HCT116 (cell line): ENCODE measurements at regions not wholly inside any gene's neighbourhood (a gene's known extent, or its start where the extent isn't known, plus 50 kb on each side); places are given as distances from the start of the nearest gene placed in this dataset.

Experiments
- ATAC-seq: fragments of 200-7000 bp; cut with Tn5 transposase; 2 replicates; pipeline ENCODE4 v1.9.1; 2020; ENCODE audit warnings: mild to moderate bottlenecking, moderate library complexity
- BruUV-seq: library from RNA; stranded (reverse); fragments of 400-500 nt; replicated peaks from 2 replicates; lab custom pipeline; 2021; lab: Mats Ljungman, UMichigan
- CTCF ChIA-PET: fragments of 300-600 bp; sonication (Branson Sonifier 250); formaldehyde crosslinking; loops from one replicate; lab custom pipeline; 2021; ENCODE audit warnings: antibody characterized with exemption; lab: Charles Lee
- POLR2A ChIA-PET: fragments of 300-600, 350-600 bp; sonication (Branson Sonifier 250); formaldehyde crosslinking; loops from one replicate; lab custom pipeline; 2021; ENCODE audit warnings: antibody characterized with exemption; lab: Charles Lee
- RAD21 ChIA-PET, 2 experiments: fragments of 300-600 bp; sonication (Branson Sonifier 250); formaldehyde crosslinking; loops; one replicate each; lab custom pipeline; 2023; ENCODE audit warnings: low total read pairs in 2 of 2; ENCODE audit not compliant: uncharacterized antibody in 2 of 2, unreplicated experiment in 2 of 2, low non-redundant PET in 1 of 2; lab: Charles Lee
- DNase-seq: peaks from one replicate; pipeline ENCODE4 v3.0.0-alpha.2; 2010; ENCODE audit warnings: low read depth, low spot score
- H2AFZ ChIP-seq: fragments of 200-600 bp; shearing (Covaris generic), sonication (generic); 2 replicates; pipeline ENCODE4 v1.6.1; 2017; ENCODE audit warnings: low read depth, mixed run types, mixed read lengths, antibody characterized with exemption, low read length; ENCODE audit not compliant: poor library complexity, severe bottlenecking
- H3K27ac ChIP-seq: 2 replicates; pipeline ENCODE4 v1.5.1; 2012; ENCODE audit warnings: low read depth, low read length
- H3K27me3 ChIP-seq: fragments of 200-600 bp; sonication (generic); 2 replicates; pipeline ENCODE4 v1.6.1; 2016; ENCODE audit warnings: mixed run types, low read length, mixed read lengths; ENCODE audit not compliant: insufficient read depth
- H3K36me3 ChIP-seq, 2 experiments: fragments of 200-500 bp in 1 of 2; fragments of 200-600 bp in 1 of 2; sonication (Bioruptor generic) in 1 of 2; sonication (generic) in 1 of 2; 2 replicates each; pipeline versions ENCODE4 v1.5.1 to v1.6.1; 2014 to 2016; ENCODE audit warnings: low read length in 2 of 2, inconsistent platforms in 1 of 2, mixed read lengths in 1 of 2, mixed run types in 1 of 2; ENCODE audit not compliant: insufficient read depth in 2 of 2, control insufficient read depth in 1 of 2
- H3K4me1 ChIP-seq, 2 experiments: fragments of 200-600 bp in 1 of 2; sonication (generic) in 1 of 2; 2 replicates each; pipeline versions ENCODE4 v1.5.1 to v1.6.1; 2012 to 2017; ENCODE audit warnings: low read length in 2 of 2, inconsistent platforms in 1 of 2, mild to moderate bottlenecking in 1 of 2, mixed read lengths in 1 of 2, mixed run types in 1 of 2, moderate library complexity in 1 of 2; ENCODE audit not compliant: insufficient read depth in 2 of 2, control insufficient read depth in 1 of 2
- H3K4me2 ChIP-seq: fragments of 200-600 bp; sonication (generic); 2 replicates; pipeline ENCODE4 v1.6.1; 2017; ENCODE audit warnings: mixed run types, low read length, mixed read lengths
- H3K4me3 ChIP-seq, 2 experiments: fragments of 200-600 bp in 1 of 2; sonication (generic) in 1 of 2; replicated peaks in 1 of 2; 2 replicates each; pipeline ENCODE4 v1.5.1; 2011 to 2016; ENCODE audit warnings: low read length in 2 of 2, control low read depth in 1 of 2, low read depth in 1 of 2, mild to moderate bottlenecking in 1 of 2, mixed read lengths in 1 of 2, mixed run types in 1 of 2
- H3K79me2 ChIP-seq: fragments of 200-600 bp; sonication (generic); 2 replicates; pipeline ENCODE4 v1.6.1; 2017; ENCODE audit warnings: mild to moderate bottlenecking, mixed run types, low read length, moderate library complexity, mixed read lengths; ENCODE audit not compliant: insufficient read depth
- H3K9ac ChIP-seq: fragments of 200-600 bp; sonication (generic); 2 replicates; pipeline ENCODE4 v1.6.1; 2016; ENCODE audit warnings: low read length, mixed read lengths
- H3K9me2 ChIP-seq: fragments of 200-600 bp; sonication (generic), shearing (Covaris generic); 2 replicates; pipeline ENCODE4 v1.6.1; 2017; ENCODE audit warnings: mixed run types, mild to moderate bottlenecking, moderate library complexity; ENCODE audit not compliant: insufficient read depth
- H3K9me3 ChIP-seq, 2 experiments: fragments of 200-500 bp in 1 of 2; fragments of 200-600 bp in 1 of 2; sonication (Bioruptor generic) in 1 of 2; sonication (generic) in 1 of 2; 2 replicates each; pipeline ENCODE4 v1.6.1; 2014 to 2017; ENCODE audit warnings: low read length in 2 of 2, mixed read lengths in 2 of 2, inconsistent platforms in 1 of 2, low read depth in 1 of 2, mild to moderate bottlenecking in 1 of 2, mixed run types in 1 of 2, moderate library complexity in 1 of 2; ENCODE audit not compliant: control insufficient read depth in 1 of 2, insufficient read depth in 1 of 2
- H4K20me1 ChIP-seq: fragments of 200-600 bp; sonication (generic), shearing (Covaris generic); 2 replicates; pipeline ENCODE4 v1.6.1; 2017; ENCODE audit warnings: mixed run types, mild to moderate bottlenecking, moderate library complexity; ENCODE audit not compliant: insufficient read depth
- CBX3 ChIP-seq: IDR thresholded peaks from 2 replicates; pipeline ENCODE4 v1.6.1; 2012; ENCODE audit warnings: low read depth
- CEBPB ChIP-seq: IDR thresholded peaks from 2 replicates; pipeline ENCODE4 v1.6.1; 2012; ENCODE audit warnings: low read depth
- EGR1 ChIP-seq: IDR thresholded peaks from 2 replicates; pipeline ENCODE4 v1.6.1; 2012; ENCODE audit warnings: low read depth
- ELF1 ChIP-seq: IDR thresholded peaks from 2 replicates; pipeline ENCODE4 v1.6.1; 2012; ENCODE audit warnings: low read depth, borderline replicate concordance
- EZH2 ChIP-seq: fragments of 200-600 bp; sonication (generic); IDR thresholded peaks from 2 replicates; pipeline ENCODE4 v1.6.1; 2017; ENCODE audit warnings: antibody characterized with exemption, mixed run types
- EZH2phosphoT487 ChIP-seq: fragments of 200-600 bp; IDR thresholded peaks from 2 replicates; pipeline ENCODE4 v1.6.1; 2018; ENCODE audit warnings: antibody characterized with exemption, borderline replicate concordance
- FOSL1 ChIP-seq: IDR thresholded peaks from 2 replicates; pipeline ENCODE4 v1.6.1; 2012; ENCODE audit warnings: low read depth
- JUND ChIP-seq: IDR thresholded peaks from 2 replicates; pipeline ENCODE4 v1.6.1; 2012
- POLR2AphosphoS5 ChIP-seq: IDR thresholded peaks from 2 replicates; pipeline ENCODE4 v1.6.1; 2011; ENCODE audit warnings: mild to moderate bottlenecking, low read depth, low read length, moderate library complexity
- SP1 ChIP-seq: IDR thresholded peaks from 2 replicates; pipeline ENCODE4 v1.6.1; 2012; ENCODE audit warnings: low read depth
- SRF ChIP-seq: IDR thresholded peaks from 2 replicates; pipeline ENCODE4 v1.6.1; 2012; ENCODE audit warnings: low read depth
- TCF7L2 ChIP-seq: IDR thresholded peaks from 2 replicates; pipeline ENCODE4 v1.7.0; 2011; ENCODE audit warnings: borderline replicate concordance, inconsistent platforms; ENCODE audit not compliant: insufficient read depth, insufficient read length; ENCODE audit errors: extremely low read depth
- YY1 ChIP-seq: IDR thresholded peaks from 2 replicates; pipeline ENCODE4 v1.6.1; 2011; ENCODE audit warnings: low read length, low read depth, moderate library complexity, mild to moderate bottlenecking; ENCODE audit not compliant: insufficient replicate concordance; ENCODE audit errors: extremely low read depth
- ZFX ChIP-seq: fragments of 450-650 bp; IDR thresholded peaks from 2 replicates; pipeline ENCODE4 v1.6.1; 2017
- ZNF274 ChIP-seq: fragments of 200-500 bp; sonication (Bioruptor generic); IDR thresholded peaks from 2 replicates; pipeline ENCODE4 v1.6.1; 2014; ENCODE audit warnings: mild to moderate bottlenecking, low read depth, low read length, inconsistent platforms
- intact Hi-C: fragments of 100-400 bp; cut with micrococcal nuclease; formaldehyde crosslinking; loops from 2 replicates; pipeline ENCODE4 v1.10.0; 2022
- TF ChIP-seq, protein P1 (sequence below): IDR thresholded peaks from 2 replicates; pipeline ENCODE4 v1.6.1; 2012; ENCODE audit warnings: low read depth
- TF ChIP-seq, protein P2 (sequence below): IDR thresholded peaks from 2 replicates; pipeline ENCODE4 v1.6.1; 2012
- TF ChIP-seq, protein P3 (sequence below), 3 experiments: fragments of 200-600 bp in 1 of 3; sonication (generic) in 1 of 3; IDR thresholded peaks in 2 of 3; conservative IDR thresholded peaks in 1 of 3; 2 replicates each; pipeline ENCODE4 v1.5.1; 2012 to 2017; ENCODE audit warnings: low read depth in 2 of 3, low read length in 2 of 3, antibody characterized with exemption in 1 of 3, borderline replicate concordance in 1 of 3, control low read depth in 1 of 3, mild to moderate bottlenecking in 1 of 3, mixed read lengths in 1 of 3, mixed run types in 1 of 3, moderate library complexity in 1 of 3; ENCODE audit not compliant: insufficient read depth in 1 of 3

DNA sequence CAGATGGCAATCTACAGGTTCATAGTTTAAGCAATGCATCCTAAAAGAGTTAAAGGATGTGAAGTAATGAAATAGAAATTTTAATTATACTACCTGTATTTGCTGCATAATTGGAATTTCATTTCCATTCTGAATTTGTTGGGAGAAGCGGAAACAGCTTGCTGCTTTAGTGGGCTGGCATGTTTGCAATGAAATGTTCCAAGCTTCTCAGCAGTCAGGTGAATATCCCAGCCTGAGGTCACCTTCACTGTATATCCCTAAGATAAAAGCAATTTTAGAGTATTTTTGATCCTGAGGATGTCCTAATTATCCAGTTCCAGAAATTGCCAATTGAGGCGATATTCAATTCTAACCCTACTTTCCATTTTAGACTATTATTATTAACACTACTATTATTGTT lies 136.1 kb upstream of the ARSJ start (continued):
- TF ChIP-seq, protein P1, sequence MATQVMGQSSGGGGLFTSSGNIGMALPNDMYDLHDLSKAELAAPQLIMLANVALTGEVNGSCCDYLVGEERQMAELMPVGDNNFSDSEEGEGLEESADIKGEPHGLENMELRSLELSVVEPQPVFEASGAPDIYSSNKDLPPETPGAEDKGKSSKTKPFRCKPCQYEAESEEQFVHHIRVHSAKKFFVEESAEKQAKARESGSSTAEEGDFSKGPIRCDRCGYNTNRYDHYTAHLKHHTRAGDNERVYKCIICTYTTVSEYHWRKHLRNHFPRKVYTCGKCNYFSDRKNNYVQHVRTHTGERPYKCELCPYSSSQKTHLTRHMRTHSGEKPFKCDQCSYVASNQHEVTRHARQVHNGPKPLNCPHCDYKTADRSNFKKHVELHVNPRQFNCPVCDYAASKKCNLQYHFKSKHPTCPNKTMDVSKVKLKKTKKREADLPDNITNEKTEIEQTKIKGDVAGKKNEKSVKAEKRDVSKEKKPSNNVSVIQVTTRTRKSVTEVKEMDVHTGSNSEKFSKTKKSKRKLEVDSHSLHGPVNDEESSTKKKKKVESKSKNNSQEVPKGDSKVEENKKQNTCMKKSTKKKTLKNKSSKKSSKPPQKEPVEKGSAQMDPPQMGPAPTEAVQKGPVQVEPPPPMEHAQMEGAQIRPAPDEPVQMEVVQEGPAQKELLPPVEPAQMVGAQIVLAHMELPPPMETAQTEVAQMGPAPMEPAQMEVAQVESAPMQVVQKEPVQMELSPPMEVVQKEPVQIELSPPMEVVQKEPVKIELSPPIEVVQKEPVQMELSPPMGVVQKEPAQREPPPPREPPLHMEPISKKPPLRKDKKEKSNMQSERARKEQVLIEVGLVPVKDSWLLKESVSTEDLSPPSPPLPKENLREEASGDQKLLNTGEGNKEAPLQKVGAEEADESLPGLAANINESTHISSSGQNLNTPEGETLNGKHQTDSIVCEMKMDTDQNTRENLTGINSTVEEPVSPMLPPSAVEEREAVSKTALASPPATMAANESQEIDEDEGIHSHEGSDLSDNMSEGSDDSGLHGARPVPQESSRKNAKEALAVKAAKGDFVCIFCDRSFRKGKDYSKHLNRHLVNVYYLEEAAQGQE: no peak

DNA sequence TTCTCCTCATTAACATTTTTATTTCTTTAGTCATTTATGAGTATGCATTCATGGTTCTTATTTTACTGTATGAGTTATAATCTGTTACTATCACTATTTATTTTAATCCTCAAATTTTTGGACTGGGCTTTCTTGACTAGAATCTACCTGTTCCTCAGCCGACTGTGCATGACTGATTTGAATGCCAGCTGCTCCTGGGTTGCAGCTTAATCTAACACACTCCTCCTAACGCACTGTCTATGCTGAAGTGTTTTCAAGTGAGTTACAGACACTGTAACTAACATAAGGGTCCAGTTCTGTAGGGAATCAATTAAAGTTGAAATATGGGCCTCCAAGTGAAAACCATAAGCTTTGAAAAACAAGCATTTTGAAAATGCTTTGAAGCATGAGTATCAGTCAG lies 137.4 kb upstream of the ARSJ start:
- Histone ChIP-seq H3K79me2 (no peaks in the 10 kb centered on the region), H3K4me1 (no peaks in the 10 kb centered on the region), H2AFZ (no peak overlapping the region), H3K9me3 (no peaks in the 10 kb centered on the region), H4K20me1 (no peaks in the 10 kb centered on the region), H3K27ac (no peak overlapping the region), H3K27me3 (no peaks in the 10 kb centered on the region), H3K4me2 (no peak overlapping the region), H3K9ac (no peak overlapping the region), H3K36me3 (no peaks in the 10 kb centered on the region), H3K4me3 (no peak overlapping the region), H3K9me2 (0 out of 2 replicates have a peak, but pooled peaks cover 4% of the 10 kb centered on the region)
- ChIA-PET POLR2A (no interaction called here), RAD21 (no interaction called here), CTCF (no interaction called here)
- intact Hi-C loops: no loop called here
- BruUV-seq: no TSS peak
- DNase-seq: no peak
- no peak for ATAC-seq
- TF ChIP-seq ZNF274 (no peak), CEBPB (no peak), ZFX (no peak), EZH2phosphoT487 (no peak), POLR2AphosphoS5 (no peak), SP1 (no peak), JUND (no peak), YY1 (no peak), EZH2 (no peak), ELF1 (no peak), CBX3 (no peak), SRF (no peak), FOSL1 (no peak), EGR1 (no peak), TCF7L2 (no peak)
- TF ChIP-seq, protein P2, sequence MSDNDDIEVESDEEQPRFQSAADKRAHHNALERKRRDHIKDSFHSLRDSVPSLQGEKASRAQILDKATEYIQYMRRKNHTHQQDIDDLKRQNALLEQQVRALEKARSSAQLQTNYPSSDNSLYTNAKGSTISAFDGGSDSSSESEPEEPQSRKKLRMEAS: no peak
- TF ChIP-seq, protein P1: no peak
- TF ChIP-seq, protein P3, sequence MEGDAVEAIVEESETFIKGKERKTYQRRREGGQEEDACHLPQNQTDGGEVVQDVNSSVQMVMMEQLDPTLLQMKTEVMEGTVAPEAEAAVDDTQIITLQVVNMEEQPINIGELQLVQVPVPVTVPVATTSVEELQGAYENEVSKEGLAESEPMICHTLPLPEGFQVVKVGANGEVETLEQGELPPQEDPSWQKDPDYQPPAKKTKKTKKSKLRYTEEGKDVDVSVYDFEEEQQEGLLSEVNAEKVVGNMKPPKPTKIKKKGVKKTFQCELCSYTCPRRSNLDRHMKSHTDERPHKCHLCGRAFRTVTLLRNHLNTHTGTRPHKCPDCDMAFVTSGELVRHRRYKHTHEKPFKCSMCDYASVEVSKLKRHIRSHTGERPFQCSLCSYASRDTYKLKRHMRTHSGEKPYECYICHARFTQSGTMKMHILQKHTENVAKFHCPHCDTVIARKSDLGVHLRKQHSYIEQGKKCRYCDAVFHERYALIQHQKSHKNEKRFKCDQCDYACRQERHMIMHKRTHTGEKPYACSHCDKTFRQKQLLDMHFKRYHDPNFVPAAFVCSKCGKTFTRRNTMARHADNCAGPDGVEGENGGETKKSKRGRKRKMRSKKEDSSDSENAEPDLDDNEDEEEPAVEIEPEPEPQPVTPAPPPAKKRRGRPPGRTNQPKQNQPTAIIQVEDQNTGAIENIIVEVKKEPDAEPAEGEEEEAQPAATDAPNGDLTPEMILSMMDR (IDR thresholded peaks at IDR 0.05 in 2 of 3, conservative IDR thresholded peaks at IDR 0.05 in 1 of 3; ENCODE audit: borderline replicate concordance in 1 of 3, insufficient read depth in 1 of 3, low read depth in 2 of 3, low read length in 2 of 3): no peak
